Gastroesophageal sphincter (tissue), 3 donors: ENCODE measurements at regions not wholly inside any gene's neighbourhood (a gene's known extent, or its start where the extent isn't known, plus 50 kb on each side); places are given as distances from the start of the nearest gene placed in this dataset.

Source experiments
- CTCF ChIP-seq, 4 experiments: fragments of 200-600 bp in 2 of 4; fragments of 450-650 bp in 2 of 4; sonication (generic) in 1 of 4; IDR thresholded peaks; one replicate each; pipeline ENCODE4 v1.5.1; 2017 to 2019; ENCODE audit warnings: antibody characterized with exemption in 4 of 4, mild to moderate bottlenecking in 2 of 4, moderate library complexity in 2 of 4
- EP300 ChIP-seq: sonication (generic); formaldehyde crosslinking; IDR thresholded peaks from one replicate; pipeline ENCODE4 v1.6.1; 2017; ENCODE audit warnings: antibody characterized with exemption, mild to moderate bottlenecking
- POLR2A ChIP-seq, 2 donors: fragments of 450-650 bp; IDR thresholded peaks; one replicate each; pipeline ENCODE4 v1.6.1; 2017; ENCODE audit warnings: antibody characterized with exemption in 2 of 2, mild to moderate bottlenecking in 2 of 2, moderate library complexity in 1 of 2
- POLR2AphosphoS5 ChIP-seq: sonication (generic); formaldehyde crosslinking; IDR thresholded peaks from one replicate; pipeline ENCODE4 v1.6.1; 2017; ENCODE audit warnings: antibody characterized with exemption

- TF ChIP-seq CTCF (IDR thresholded peaks at IDR 0.05) = no peak
- TF ChIP-seq POLR2A (IDR thresholded peaks at IDR 0.05) = no peak
- no peak for TF ChIP-seq POLR2AphosphoS5
- TF ChIP-seq EP300 = no peak
These were observed 81.1 kb downstream of the SOX14 start for GRCh38 chr3:137845194-137845593.
